Endometrium (tissue), 2 donors: ENCODE measurements at regions not wholly inside any gene's neighbourhood (a gene's known extent, or its start where the extent isn't known, plus 50 kb on each side); places are given as distances from the start of the nearest gene placed in this dataset.
"Not testable (repeated sequence)": the region's sequence is repeated elsewhere in the genome, so short reads cannot be mapped to it uniquely, and the experiment has no call there.

Experiments
- FAIRE-seq: peaks from 2 replicates; lab custom pipeline; 2012; peaks lifted over from hg19 to GRCh38; lab: Jason Lieb, UNC
- donor health status: control.
- donor health status: control.

DNA sequence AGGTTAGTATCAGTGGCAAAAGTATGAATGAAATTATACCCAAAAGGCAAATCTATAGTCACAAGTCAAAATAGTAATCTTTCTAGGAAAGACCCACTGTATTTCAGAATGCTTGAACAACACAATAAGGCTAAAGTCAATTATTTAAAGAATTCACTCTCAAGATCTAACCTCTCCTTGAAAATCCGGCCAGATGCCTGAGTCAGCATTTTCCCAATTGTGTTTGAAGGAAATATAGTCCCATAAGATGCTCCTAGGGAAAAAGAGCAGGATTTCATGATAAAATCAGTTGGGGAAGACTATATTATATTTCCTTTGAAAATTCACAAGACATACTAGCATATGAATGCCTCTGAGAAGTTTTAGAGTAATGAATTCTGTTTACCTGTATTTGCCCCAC lies 1075.0 kb downstream of the GRM8 start:
- no peak for FAIRE-seq

DNA sequence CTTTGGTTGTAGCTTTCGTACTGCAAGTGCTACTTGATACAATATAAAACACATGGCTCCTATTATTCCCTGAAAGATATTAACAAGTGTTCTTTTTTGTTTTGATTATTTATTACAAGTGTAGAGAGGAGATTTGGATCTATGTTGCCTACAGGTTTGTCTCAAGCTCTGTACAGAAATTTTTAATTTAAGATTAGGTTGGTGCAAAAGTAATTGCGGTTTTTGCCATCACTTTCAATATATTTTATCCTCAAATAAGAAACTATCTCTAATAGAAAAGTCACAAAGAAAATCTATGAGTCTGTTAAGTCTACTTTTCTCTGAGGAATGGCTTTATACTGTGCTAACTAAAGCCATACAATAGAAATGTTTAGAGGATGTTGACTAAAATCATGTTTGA lies 1086.1 kb downstream of the GRM8 start:
- no peak for FAIRE-seq

DNA sequence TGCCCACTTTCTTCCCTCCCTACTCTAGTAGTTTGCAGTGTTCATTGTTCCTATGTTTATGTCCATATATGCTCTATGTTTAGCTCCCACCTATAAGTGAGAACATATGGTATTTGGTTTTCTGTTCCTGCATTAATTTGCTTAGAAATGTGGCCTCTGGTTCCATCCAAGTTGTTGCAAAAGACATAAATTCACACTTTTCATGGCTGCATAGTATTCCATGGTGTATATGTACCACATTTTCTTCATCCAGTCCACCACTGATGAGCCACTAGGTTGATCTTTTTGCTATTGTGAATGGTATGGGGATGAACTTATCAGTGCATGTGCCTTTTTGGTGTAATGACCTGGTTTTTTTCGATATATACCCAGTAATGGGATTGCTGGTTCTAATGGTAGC lies 1089.1 kb downstream of the GRM8 start:
- no peak for FAIRE-seq

DNA sequence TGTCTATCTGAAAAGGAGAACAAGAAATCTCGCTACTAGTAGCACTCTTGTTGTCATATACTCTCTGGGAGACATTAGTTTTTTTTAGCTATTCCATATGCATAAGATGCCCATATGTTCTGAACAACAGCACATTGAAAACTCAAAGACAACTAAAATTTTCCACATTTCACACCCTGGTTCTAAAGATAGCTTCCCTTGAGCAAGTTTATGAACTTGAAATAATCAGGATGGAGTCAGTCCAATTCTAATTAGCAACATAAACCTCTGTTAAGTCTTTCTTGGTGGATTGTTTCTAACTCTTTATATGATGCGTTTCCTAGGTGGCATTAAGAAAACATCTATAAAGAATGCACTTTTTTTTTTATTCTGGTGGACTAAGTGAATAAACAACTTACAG lies 1095.3 kb downstream of the GRM8 start:
- FAIRE-seq: no peak

DNA sequence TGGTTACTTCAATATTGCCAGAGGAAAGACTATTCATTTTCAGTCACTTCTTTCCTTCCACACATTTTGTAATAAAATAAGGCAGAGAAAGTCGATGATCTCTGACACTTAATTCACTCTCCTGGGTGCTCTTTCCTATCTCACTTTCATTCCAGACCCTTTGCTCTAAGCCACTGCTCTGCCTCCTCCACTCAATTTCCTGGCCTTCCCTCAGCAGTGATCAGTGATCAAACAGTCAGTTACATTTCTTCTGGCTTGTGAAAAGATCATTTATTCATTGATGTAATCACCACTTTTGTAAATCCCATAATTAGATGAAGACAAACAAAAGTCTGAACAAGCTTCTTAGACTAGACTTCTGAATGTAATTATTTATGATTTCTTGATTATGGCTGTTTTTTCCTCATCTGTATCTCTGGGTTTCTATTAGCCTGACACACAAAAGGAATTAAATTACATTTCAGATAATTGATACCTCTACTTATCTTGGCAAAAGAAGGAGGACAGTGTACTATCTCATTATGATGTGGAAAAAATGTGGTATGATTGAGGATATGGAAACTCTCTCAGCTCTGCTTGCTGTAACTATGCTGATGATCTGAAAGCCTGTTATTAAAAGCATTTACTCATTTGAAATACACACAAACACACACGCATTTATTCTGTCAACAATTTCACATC lies 1102.3 kb downstream of the GRM8 start:
- no peak for FAIRE-seq

DNA sequence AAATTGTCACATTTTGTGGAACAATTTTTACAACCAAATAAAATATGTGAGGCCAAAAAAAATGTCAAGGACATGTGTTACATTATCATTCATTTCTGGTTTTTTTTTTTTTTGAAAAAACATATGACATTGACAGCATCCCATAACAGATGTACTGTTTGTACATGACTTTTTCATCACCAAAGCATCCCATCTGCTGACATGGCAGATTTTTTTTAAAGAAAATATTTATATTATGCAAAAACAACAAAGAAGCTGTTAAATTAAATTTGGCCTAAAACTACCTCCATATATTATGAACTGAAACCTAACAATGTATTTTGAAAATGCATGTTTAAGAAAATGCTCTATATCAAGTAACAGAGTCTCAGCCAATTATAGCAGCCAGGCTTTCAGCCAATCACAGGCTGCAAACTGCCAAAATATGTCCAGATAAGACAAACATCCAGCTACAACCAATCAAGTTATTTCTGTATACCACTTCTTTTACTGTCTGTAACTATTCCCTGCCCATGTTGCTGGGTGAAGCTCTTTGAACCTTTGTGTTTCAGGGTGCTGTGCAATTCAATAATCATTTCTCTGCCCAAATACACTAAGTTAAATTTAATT lies 1111.8 kb downstream of the GRM8 start:
- FAIRE-seq: no peak

DNA sequence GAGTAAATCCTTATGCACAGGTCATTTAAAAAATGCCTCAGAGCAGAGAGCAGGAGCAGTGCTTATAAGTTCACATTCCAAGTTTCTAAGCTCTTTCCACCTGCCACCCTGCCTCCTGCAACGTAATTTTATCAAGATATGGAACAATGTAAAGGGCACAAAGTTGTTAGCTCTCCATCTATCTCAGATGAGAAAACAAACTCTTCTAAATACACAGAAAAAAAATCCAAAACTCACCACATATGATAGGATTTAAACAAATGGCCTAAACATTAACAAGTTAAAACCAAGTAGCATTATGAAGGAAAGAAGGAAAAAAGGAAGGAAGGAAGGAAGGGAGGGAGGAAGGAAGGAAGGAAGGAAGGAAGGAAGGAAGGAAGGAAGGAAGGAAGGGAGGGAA lies 1132.8 kb downstream of the GRM8 start:
- FAIRE-seq: no peak

DNA sequence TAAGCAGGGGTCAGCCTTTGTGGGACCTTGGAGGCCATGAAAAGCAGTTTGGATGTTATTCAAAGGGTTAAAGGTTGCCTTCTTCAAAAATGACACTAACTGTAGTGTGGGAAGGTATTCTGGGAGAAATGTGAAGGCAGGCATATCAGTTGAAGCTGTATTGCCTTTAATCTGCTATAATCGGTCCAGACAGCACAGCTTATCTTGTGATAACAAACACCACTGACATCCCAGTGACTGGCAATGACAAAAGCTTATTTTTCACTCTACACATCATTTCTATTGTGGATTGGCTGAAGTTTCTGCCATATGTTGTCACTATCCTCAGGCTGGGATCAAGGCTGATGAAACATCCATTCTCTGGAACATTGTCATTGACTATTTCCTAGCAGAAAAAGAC lies 1149.2 kb downstream of the GRM8 start:
- no peak for FAIRE-seq

DNA sequence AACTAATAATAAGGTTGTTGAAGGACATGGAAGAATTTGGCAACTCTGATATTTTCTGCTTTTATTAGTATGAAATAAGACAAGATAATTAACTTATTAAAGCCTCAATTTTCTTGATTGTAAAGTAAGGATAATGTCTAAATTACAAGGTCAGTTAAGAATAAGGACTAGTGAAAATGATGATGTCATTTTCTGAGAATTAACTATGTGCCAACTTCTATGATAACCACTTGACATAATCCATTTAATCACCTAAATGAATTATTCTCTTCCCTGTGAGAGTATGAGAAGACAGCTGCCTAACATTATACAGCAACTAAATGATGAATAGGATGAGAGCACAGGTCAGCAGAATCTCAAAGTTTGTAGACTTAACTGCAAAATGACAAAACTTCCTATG lies 1153.4 kb upstream of the POT1 start:
- no peak for FAIRE-seq

DNA sequence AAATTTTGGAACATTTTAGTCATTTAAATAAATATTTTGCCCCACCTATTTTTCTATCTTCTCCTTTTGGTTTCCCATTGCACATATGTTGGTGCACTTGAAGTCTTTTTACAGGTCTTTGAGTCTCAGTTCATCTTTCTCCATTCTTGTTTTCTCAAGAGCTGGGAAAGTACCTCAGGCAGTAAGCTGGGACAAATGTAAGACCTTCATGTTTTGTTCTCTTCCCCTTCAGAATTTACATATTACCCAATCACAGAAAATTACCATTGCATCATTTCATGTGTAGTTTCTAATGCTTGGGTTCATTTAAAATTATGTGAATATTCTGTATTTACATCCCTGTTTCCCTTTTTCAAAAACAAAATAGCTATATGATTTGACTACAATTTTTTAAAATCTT lies 1150.0 kb upstream of the POT1 start:
- FAIRE-seq: no peak

DNA sequence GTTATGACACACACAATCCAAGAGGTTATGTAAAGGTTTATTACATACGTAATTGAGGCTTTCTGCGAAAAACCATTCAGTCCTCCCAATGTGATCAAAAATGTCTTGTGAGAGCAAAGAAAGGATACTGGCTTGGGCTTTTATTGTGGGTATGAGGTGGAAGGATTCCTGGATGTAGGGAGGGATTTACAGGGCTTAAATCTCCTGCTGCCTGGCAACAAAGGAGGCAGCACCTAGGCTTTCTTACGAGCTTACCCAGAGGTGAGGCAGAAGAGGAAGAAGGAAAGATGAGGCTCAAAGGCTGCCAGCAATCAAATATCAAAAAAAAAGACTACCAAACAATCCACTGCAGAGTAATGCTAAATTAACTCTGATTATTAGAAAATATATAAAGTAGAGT lies 1149.5 kb upstream of the POT1 start:
- FAIRE-seq: no peak

DNA sequence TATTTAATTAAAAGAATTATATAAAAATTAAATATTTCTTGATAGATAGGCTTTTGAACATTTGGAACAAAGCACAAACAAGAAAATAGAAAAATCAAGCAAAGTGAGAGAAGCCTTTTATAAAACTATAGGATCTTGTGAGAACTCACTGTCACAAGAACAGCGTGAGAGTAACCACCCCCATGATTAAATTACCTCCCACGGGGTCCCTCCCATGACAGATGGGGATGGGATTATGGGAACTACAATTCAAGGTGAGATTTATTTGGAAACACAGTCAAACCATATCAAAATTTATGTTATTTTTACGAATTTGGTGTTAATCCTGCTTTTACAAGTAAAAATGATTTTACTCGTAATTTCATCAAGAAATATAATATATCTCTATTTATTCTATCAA lies 1136.1 kb upstream of the POT1 start:
- FAIRE-seq: no peak

DNA sequence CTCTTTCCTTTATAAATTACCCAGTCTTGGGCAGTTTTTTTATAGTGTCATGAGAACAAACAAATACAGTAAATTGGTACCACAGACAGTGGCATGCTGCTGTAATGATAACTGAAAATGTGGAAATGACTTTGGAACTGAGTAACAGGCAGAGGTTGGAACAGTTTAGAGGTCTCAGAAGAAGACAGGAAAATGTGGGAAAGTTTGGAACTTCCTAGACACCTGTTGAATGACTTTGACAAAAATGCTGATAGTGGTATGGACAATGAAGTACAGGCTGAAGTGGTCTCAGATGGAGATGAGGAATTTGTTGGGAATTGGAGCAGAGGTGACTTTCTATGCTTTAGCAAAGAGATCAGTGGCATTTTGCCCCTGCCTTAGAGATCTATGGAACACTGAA lies 1128.4 kb upstream of the POT1 start:
- FAIRE-seq: no peak

DNA sequence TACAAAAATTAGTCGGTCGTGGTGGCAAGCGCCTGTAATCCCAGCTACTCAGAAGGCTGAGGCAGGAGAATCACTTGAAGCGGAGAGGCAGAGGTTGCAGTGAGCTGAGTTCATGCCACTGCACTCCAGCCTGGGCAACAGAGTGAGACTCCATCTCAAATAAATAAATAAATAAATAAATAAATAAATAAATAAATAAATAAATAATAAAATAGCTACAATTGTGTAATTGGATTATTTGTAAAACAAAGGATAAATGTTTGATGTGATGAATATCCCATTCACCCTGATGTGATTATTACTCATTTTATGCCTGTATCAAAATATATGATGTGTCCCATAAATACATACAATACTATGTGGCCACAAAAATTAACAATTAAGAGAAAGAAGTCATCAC lies 1127.0 kb upstream of the POT1 start:
- FAIRE-seq: not testable (repeated sequence)

DNA sequence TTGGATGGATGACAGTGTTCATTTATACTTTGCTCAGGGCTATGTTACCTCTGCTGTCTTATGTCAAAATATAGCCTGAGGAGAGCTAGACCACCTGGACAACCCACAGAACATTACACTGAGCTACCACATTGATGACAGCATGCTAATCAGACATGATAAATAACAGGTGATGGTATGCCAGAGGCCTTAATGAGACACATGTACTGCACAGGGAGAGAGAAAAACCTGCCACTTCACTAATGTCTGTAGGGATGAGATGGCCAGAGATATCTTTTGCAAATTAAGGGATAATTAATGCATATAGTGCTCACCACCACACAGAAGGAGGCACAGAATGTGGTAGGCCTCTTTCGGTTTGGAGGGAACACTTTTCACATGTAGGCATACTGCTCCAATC lies 1122.6 kb upstream of the POT1 start:
- no peak for FAIRE-seq

DNA sequence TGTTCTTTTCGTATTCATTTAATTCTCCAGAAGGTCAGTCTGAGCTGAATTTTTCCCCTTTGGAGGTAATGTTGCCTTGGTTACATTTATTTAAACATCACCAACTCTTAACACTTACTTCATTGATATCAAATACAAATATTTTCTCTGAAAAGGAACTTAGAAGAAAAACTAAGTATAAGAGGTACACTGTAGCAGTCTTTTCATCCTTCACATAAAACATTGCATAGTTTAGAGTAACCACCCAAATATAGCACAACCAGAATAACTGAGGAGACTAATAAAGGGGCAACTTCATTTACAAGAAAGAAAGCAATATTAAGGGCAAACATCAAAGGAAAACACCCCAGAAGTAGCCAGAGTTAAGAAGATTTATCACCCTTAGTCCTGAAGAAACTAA lies 1115.0 kb upstream of the POT1 start:
- no peak for FAIRE-seq

DNA sequence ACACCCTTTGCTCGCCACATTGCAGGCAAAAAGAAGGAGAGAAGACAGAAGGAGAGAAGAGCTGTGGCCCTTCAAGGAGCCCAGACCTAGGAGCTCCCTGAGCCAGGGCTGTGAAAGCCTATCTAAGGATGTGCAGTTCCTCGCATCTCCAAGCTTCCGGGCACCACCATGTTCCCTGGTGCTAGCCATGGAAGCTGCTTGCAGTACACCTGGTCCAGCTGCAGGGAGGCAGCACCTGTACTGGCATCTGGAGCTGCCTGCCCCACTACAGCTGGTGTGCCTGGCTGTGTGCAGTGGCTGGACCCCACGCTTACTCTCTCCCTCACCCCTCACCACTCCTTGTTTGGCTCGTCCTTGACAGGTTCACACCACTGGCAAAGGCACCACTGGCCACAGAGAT lies 1111.8 kb upstream of the POT1 start:
- FAIRE-seq: no peak

DNA sequence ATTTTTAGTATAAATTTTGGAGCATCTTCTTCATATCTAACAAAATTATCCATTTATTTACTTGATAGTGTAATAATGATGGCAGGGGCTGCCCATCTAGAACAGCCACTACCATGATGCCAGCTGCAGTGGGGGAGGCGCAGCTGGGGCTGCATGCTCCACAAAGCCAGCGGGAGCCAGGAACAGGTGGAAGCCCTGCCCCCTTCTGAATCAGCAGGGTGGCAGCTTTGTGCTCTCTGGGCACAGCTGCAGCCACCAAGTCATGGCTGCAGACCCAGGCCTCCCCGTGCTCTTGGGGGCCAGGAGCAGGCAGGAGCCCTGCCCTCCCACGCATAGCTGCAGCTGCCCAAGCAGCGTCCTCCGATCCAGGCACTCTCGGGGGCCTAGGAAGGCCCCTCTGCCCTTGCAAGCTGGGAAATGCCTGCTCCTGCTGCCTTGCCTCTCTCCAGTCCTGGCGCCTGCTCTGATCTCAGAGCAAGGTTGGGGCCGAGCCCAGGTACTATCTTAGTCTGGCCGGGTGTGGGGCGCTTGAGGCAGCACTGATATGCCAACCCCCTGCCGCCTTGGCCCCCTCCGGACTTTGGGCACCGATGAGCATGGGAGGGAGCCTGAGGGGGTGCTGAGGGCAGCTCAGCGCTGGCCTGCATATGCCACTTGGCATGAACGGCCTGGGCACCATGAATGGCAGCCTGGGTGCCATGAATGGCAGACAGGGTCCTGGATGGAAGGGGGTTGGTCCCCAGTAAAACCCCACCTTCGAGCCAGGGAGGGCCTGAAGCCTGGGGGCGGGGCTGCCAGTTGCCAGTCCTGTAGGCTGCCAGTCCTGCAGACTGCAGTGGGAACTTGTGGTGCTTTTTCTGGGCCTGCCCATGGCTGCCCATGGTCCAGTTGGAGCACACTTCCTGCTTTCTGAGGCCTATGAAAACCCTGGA lies 1110.8 kb upstream of the POT1 start:
- FAIRE-seq: no peak

DNA sequence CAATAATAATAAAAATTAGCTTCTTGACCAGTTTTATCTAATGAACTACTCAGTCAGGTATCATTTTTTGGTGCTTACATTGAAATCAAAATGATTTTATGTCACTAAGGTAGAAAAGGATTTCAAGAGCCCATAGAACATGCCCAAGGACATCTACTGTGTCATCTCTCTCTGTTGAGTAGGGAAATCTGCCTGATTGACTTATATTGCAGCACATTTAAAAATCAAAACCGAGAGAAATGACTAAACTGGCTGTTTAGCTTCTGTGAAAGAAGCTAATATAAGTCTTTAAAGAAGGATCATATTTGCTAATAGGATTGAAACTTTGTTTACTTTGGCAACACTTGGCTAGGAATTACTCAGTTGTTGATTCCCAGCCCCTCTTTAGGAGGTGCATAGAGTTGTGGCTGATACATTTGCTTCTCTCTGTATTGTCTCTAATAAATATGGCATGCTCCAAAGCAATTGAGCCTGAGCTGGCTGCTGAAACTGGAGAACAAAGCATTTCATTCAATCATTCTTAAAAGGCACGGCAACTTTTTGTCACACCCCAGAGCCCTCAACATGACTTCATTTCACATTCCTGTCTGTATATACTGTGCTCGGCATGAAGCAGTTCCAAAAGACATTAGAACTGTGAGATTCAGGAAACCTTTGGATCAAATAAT lies 1096.9 kb upstream of the POT1 start:
- FAIRE-seq: no peak

DNA sequence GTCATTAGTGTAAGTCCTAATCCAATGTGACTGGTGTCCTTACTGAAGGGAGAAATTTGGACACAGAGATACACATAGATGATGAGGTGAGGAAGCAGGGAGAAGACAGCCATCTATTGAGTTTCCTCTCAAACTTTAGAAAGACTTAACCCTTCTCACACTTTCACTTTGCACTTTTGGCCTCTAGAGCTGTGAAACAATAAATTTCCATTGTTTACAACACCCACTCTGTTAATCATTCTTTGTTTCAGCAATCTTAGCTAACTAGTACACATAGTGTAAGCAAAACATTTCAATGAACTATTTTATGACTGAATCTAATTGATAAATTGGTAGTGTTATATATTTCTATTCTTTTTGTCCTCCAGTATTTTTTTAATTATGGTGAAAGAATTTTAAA lies 1092.8 kb upstream of the POT1 start:
- FAIRE-seq: no peak

DNA sequence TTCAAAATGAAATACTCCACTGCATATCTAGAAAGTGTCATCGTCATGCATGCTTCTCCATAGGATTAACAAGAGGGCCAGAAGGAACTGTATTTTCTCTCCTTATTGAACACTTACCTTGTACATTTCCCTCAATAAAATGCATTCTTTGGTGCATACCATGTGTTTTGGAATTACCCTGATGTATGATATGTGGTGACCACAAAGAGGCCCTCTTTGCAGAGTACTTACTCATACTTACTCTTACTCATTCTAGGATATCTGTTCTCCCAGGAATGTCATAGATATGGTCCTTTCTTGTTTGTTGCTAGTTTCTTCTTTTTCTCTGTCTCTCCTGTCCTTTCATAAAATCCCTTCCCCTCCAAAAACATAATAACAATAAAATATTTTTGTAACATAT lies 1087.1 kb upstream of the POT1 start:
- no peak for FAIRE-seq

DNA sequence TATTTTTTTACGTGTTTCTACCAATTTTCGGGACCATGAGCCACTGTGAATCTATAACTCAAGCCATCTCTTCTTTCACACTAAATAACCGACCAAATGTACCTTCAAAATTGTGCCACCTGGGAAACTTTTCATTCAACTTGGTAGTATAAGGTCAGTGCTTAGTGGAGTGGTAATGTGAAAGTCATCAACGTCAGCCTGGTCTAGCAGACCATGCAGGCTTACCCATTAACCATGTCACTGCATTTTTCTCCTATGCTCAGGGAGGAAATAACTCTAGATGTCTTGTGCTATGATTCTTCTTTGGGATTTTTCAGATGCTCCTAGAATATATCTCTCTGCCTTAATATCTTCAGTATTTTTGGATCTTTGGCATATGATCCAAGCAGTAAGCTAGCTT lies 1075.4 kb upstream of the POT1 start:
- no peak for FAIRE-seq

DNA sequence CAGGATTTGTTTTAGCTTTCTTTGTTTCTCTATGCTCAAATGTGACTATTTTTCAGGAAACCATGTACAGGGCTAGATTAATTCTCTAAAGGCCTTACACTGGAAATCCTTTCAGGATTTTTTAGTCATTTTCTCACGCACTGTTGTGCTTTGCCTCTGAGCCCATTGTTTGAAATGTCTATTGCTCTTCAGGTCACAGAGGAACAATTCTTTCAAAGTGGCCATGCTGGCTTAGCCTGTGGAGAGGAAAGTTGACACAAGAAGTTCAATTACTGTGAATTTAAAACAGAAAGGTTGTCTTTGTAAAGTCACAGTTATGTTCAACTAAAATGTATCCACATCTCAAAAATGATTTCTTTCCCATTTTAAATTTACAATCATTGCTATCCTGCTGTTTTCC lies 1071.7 kb upstream of the POT1 start:
- no peak for FAIRE-seq
